ENCODE measurements at regions not wholly inside any gene's neighbourhood (a gene's known extent, or its start where the extent isn't known, plus 50 kb on each side); places are given as distances from the start of the nearest gene placed in this dataset.

DNA sequence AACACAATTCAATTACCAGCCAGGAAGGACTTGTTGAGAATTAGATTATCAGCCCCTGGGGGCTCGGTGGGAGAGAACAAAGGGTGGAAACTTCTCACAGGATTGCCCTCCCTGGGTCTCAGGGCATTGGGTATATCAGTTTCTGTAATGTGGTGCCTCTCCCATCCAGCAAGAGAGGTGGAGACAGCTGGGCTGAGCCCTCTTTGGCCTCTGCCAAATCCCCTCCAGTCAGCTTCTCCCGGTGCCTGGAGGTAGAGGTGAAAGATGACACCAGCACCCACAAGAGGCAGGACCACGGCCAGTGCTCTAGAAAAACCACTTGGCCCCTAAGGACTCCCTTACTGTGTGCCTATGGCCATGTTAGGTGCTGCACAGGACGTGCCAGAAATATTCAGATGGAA lies 179.7 kb downstream of the HAUS1 start:
- intact Hi-C loops (cut with micrococcal nuclease), result loop anchor here (5.0 kb wide), 1 partner anchor 108 kb away; no protein-coding TSS in a partner anchor
- no peak for DNase-seq (ENCODE audit: extremely low read depth in 1 of 4, low spot score in 3 of 4)
- no peak for FAIRE-seq
- H3K27me3 ChIP-seq (ENCODE audit: control insufficient read depth in 2 of 2, insufficient read depth in 2 of 2, low read length in 2 of 2), result peaks cover 5 to 10% of the 10 kb centered on the region in 2 experiments; a peak in 3 of 5 replicates
- TF ChIP-seq ESRRA (IDR thresholded peaks at IDR 0.05; ENCODE audit: borderline replicate concordance, low read depth), result no peak
- TF ChIP-seq, protein P1, sequence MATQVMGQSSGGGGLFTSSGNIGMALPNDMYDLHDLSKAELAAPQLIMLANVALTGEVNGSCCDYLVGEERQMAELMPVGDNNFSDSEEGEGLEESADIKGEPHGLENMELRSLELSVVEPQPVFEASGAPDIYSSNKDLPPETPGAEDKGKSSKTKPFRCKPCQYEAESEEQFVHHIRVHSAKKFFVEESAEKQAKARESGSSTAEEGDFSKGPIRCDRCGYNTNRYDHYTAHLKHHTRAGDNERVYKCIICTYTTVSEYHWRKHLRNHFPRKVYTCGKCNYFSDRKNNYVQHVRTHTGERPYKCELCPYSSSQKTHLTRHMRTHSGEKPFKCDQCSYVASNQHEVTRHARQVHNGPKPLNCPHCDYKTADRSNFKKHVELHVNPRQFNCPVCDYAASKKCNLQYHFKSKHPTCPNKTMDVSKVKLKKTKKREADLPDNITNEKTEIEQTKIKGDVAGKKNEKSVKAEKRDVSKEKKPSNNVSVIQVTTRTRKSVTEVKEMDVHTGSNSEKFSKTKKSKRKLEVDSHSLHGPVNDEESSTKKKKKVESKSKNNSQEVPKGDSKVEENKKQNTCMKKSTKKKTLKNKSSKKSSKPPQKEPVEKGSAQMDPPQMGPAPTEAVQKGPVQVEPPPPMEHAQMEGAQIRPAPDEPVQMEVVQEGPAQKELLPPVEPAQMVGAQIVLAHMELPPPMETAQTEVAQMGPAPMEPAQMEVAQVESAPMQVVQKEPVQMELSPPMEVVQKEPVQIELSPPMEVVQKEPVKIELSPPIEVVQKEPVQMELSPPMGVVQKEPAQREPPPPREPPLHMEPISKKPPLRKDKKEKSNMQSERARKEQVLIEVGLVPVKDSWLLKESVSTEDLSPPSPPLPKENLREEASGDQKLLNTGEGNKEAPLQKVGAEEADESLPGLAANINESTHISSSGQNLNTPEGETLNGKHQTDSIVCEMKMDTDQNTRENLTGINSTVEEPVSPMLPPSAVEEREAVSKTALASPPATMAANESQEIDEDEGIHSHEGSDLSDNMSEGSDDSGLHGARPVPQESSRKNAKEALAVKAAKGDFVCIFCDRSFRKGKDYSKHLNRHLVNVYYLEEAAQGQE (IDR thresholded peaks at IDR 0.05; ENCODE audit: borderline replicate concordance), result peak; percentile 71
- TF ChIP-seq, protein P1 (CRISPR knock-in tag; IDR thresholded peaks at IDR 0.05; ENCODE audit: low read depth), result no peak
- no TSS peak for BruUV-seq (replicated peaks)
- no peaks in the 10 kb centered on the region for H3K36me3 ChIP-seq (ENCODE audit: control insufficient read depth, insufficient read depth, low read length)
- WGBS (ENCODE audit: insufficient coverage, low coverage, missing lambda C conversion rate), result 7% methylated on average over 3 of the region's 4 CpGs
- in situ Hi-C loops (cut with MboI), result loop anchor here (10.0 to 25.0 kb wide), 2 partner anchors 203 to 371 kb away; partner anchors contain the start of gene LOXHD1
- H3K9me3 ChIP-seq (replicated peaks; ENCODE audit: control insufficient read depth, insufficient read depth, low read depth, low read length), result no peaks in the 10 kb centered on the region
- no peak overlapping the region for H3K9ac ChIP-seq (ENCODE audit: insufficient read depth in 1 of 2, low read depth in 2 of 2, low read length in 2 of 2)
- POLR2A ChIA-PET, result no interaction called here
- no peak overlapping the region for H2AFZ ChIP-seq (ENCODE audit: low read depth, low read length)
- no peak overlapping the region for H3K4me2 ChIP-seq (ENCODE audit: insufficient read depth, low read length)
- H4K20me1 ChIP-seq (replicated peaks; ENCODE audit: control insufficient read depth, insufficient read depth, low read length), result peaks cover 5% of the 10 kb centered on the region
- H3K27ac ChIP-seq (ENCODE audit: extremely low read depth, low read depth, low read length), result no peak overlapping the region
- peak; percentile 54 for ATAC-seq
- CTCF ChIA-PET (ENCODE audit: low intra/inter-chr PET ratio), result no interaction called here
- peaks cover 0 to 8% of the 10 kb centered on the region in 2 experiments; a peak in 1 of 5 replicates for H3K4me1 ChIP-seq (replicated peaks in 1 of 2; ENCODE audit: control insufficient read depth in 2 of 2, insufficient read depth in 2 of 2, low read length in 2 of 2)
- H3K9me1 ChIP-seq (ENCODE audit: control insufficient read depth, insufficient read depth, low read length), result no peaks in the 10 kb centered on the region
- H3K79me2 ChIP-seq (ENCODE audit: control insufficient read depth, insufficient read depth, low read length), result no peaks in the 10 kb centered on the region
- H3K4me3 ChIP-seq, result no peak overlapping the region
